ENCODE measurements at regions not wholly inside any gene's neighbourhood (a gene's known extent, or its start where the extent isn't known, plus 50 kb on each side); places are given as distances from the start of the nearest gene placed in this dataset.
A peak's percentile ranks its signal among the peaks of the same experiment; 100 is the strongest.

DNA sequence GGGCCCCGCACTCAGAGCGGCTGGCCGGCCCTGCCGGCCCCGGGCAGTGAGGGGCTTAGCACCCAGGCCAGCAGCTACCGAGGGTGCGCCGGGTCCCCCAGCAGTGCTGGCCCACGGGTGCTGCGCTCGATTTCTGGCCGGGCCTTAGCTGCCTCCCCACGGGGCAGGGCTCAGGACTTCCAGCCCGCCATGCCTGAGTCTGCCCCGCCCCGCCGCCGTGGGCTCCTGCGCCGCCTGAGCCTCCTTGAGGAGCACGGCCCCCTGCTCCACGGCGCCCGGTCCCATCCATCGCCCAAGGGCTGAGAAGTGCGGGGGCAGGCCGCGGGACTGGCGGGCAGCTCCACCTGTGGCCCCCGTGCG, 67.9 kb upstream of the AMZ2 start:
- ATAC-seq = no peak

DNA sequence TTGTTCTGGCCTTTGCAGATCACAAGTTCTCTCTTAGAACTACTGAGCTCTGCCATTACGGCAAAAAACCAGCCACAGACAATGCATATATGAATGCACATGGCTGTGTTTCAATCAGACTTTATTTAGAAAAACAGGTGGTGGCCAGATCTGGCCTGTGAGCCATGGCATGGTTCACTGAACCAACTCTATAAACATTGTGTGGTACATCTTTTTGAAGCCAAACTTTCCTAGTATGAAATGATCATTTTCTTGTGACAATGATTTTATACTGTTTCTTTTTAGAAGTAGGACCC, 65.9 kb upstream of the AMZ2 start:
- DNase-seq (no peak), ATAC-seq (no peak)
- WGBS (ENCODE audit: insufficient coverage, low coverage, low lambda C conversion rate, missing lambda C conversion rate) = 50% methylated on average over 1 of the region's 1 CpG
- Histone ChIP-seq H3K4me3 (no peak overlapping the region), H3K27ac (no peak overlapping the region), H3K9me3 (no peaks in the 10 kb centered on the region), H3K4me1 (no peaks in the 10 kb centered on the region), H3K27me3 (no peaks in the 10 kb centered on the region), H3K36me3 (no peaks in the 10 kb centered on the region)
- TF ChIP-seq, protein P1, sequence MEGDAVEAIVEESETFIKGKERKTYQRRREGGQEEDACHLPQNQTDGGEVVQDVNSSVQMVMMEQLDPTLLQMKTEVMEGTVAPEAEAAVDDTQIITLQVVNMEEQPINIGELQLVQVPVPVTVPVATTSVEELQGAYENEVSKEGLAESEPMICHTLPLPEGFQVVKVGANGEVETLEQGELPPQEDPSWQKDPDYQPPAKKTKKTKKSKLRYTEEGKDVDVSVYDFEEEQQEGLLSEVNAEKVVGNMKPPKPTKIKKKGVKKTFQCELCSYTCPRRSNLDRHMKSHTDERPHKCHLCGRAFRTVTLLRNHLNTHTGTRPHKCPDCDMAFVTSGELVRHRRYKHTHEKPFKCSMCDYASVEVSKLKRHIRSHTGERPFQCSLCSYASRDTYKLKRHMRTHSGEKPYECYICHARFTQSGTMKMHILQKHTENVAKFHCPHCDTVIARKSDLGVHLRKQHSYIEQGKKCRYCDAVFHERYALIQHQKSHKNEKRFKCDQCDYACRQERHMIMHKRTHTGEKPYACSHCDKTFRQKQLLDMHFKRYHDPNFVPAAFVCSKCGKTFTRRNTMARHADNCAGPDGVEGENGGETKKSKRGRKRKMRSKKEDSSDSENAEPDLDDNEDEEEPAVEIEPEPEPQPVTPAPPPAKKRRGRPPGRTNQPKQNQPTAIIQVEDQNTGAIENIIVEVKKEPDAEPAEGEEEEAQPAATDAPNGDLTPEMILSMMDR (IDR thresholded peaks at IDR 0.05) = no peak
- no peak for TF ChIP-seq POLR2A (IDR thresholded peaks at IDR 0.05)
- intact Hi-C loops (cut with DNase I) = no loop called here

More for the DNA sequence above, 67.9 kb upstream of the AMZ2 start:
- H3K27ac ChIP-seq = no peak overlapping the region
- no peaks in the 10 kb centered on the region for H3K4me1 ChIP-seq
- intact Hi-C loops (cut with DNase I) = loop anchor here (10.0 kb wide), 1 partner anchor 285 kb away; no protein-coding TSS in a partner anchor
- no peaks in the 10 kb centered on the region for H3K27me3 ChIP-seq
- no peaks in the 10 kb centered on the region for H3K9me3 ChIP-seq
- H3K36me3 ChIP-seq = no peaks in the 10 kb centered on the region
- no peak overlapping the region for H3K4me3 ChIP-seq
- TF ChIP-seq, protein P1 (IDR thresholded peaks at IDR 0.05) = no peak
- no peak for TF ChIP-seq POLR2A (IDR thresholded peaks at IDR 0.05)
- WGBS (ENCODE audit: insufficient coverage, low coverage, low lambda C conversion rate, missing lambda C conversion rate) = no CpG with 5 or more reads among the region's 31 CpGs
- no peak for DNase-seq

- H3K36me3 ChIP-seq = no peaks in the 10 kb centered on the region
- ATAC-seq (peak in 3 of 4 donors; percentile 19 to 37 (median 36)), DNase-seq (no peak)
- H3K4me1 ChIP-seq = no peaks in the 10 kb centered on the region
- H3K9me3 ChIP-seq = no peaks in the 10 kb centered on the region
- intact Hi-C loops (cut with DNase I) = no loop called here
- no peaks in the 10 kb centered on the region for H3K27me3 ChIP-seq
- H3K27ac ChIP-seq = no peak overlapping the region
- 74% methylated on average over 6 of the region's 12 CpGs for WGBS (ENCODE audit: insufficient coverage, low coverage, low lambda C conversion rate, missing lambda C conversion rate)
- no peak overlapping the region for H3K4me3 ChIP-seq
- TF ChIP-seq, protein P1 (IDR thresholded peaks at IDR 0.05) = no peak
- no peak for TF ChIP-seq POLR2A (IDR thresholded peaks at IDR 0.05)
Measured at GRCh38 chr17:68182940-68183551, 64.8 kb upstream of the AMZ2 start.

DNA sequence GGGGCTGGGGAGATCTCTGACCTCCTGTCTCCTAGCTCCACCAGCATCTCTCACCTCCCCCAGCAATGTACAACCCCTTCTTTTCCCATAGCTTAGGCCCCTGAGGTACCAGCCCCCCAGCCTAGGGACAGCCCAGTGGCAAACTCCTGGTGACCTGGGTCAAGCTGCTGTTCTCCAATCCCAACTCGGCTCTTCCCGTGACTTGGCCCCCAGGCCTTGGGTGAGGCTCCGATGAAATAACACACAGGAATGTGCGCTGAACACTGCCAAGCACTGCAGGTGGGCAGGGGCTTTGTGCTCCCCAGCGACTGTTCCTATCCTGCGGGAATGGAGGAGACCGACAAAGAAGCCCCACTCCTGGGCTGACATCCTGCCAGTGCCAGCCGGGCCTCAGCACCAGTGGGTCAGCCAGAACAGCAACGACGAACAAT, 63.7 kb upstream of the AMZ2 start:
- Histone ChIP-seq H3K27ac (no peak overlapping the region), H3K36me3 (no peaks in the 10 kb centered on the region)

More for the DNA sequence above, 63.7 kb upstream of the AMZ2 start:
- no peak overlapping the region for H3K4me3 ChIP-seq
- 82% methylated on average over 6 of the region's 10 CpGs for WGBS (ENCODE audit: insufficient coverage, low coverage, low lambda C conversion rate, missing lambda C conversion rate)
- DNase-seq (no peak), ATAC-seq (no peak)
- intact Hi-C loops (cut with DNase I) = no loop called here
- H3K9me3 ChIP-seq = no peaks in the 10 kb centered on the region
- TF ChIP-seq, protein P1 (IDR thresholded peaks at IDR 0.05) = no peak
- TF ChIP-seq POLR2A (IDR thresholded peaks at IDR 0.05) = no peak
- H3K4me1 ChIP-seq = no peaks in the 10 kb centered on the region
- H3K27me3 ChIP-seq = no peaks in the 10 kb centered on the region
